DMS114 treated with DMSO at 0.1 percent for 48 hours (cell line): ENCODE measurements at regions not wholly inside any gene's neighbourhood (a gene's known extent, or its start where the extent isn't known, plus 50 kb on each side); places are given as distances from the start of the nearest gene placed in this dataset.
"Not testable (repeated sequence)": the region's sequence is repeated elsewhere in the genome, so short reads cannot be mapped to it uniquely, and the experiment has no call there.

Experiments used
- DNase-seq: peaks from one replicate; lab custom pipeline; 2025; ENCODE audit not compliant: unreplicated experiment; lab: John Stamatoyannopoulos, UW

GRCh38 chr3:182124716-182125115 is 413.0 kb downstream of the SOX2 start:
- no peak for DNase-seq

GRCh38 chr3:182129740-182130139 is 418.0 kb downstream of the SOX2 start:
- no peak for DNase-seq

GRCh38 chr3:182133752-182134151 is 422.0 kb downstream of the SOX2 start:
- DNase-seq = no peak

- DNase-seq = no peak
Observed at GRCh38 chr3:182135056-182135455, 423.3 kb downstream of the SOX2 start.

- no peak for DNase-seq
Observed at GRCh38 chr3:182136008-182136910, 424.5 kb downstream of the SOX2 start.

- DNase-seq = no peak
Observed at GRCh38 chr3:182138393-182138792, 426.7 kb downstream of the SOX2 start.

GRCh38 chr3:182139627-182140357 is 428.1 kb downstream of the SOX2 start:
- no peak for DNase-seq

- DNase-seq = no peak
Observed at GRCh38 chr3:182142928-182143327, 431.2 kb downstream of the SOX2 start.

- no peak for DNase-seq
Observed at GRCh38 chr3:182143903-182144302, 432.2 kb downstream of the SOX2 start.

- no peak for DNase-seq
Observed at GRCh38 chr3:182148360-182148759, 436.6 kb downstream of the SOX2 start.

GRCh38 chr3:182149594-182149993 is 437.9 kb downstream of the SOX2 start:
- DNase-seq = no peak

GRCh38 chr3:182156326-182156725 is 444.6 kb downstream of the SOX2 start:
- DNase-seq = not testable (repeated sequence)

GRCh38 chr3:182165234-182165633 is 453.5 kb downstream of the SOX2 start:
- DNase-seq = no peak

GRCh38 chr3:182172534-182172933 is 460.8 kb downstream of the SOX2 start:
- no peak for DNase-seq

GRCh38 chr3:182178488-182179200 is 466.9 kb downstream of the SOX2 start:
- DNase-seq = no peak

GRCh38 chr3:182179631-182180030 is 467.9 kb downstream of the SOX2 start:
- no peak for DNase-seq

- DNase-seq = no peak
Observed at GRCh38 chr3:182180654-182181385, 469.1 kb downstream of the SOX2 start.

- no peak for DNase-seq
Observed at GRCh38 chr3:182182531-182182968, 470.8 kb downstream of the SOX2 start.

GRCh38 chr3:182183716-182184430 is 472.1 kb downstream of the SOX2 start:
- DNase-seq = no peak

GRCh38 chr3:182185313-182185712 is 473.6 kb downstream of the SOX2 start:
- no peak for DNase-seq
